ENCODE measurements at regions not wholly inside any gene's neighbourhood (a gene's known extent, or its start where the extent isn't known, plus 50 kb on each side); places are given as distances from the start of the nearest gene placed in this dataset.

DNA sequence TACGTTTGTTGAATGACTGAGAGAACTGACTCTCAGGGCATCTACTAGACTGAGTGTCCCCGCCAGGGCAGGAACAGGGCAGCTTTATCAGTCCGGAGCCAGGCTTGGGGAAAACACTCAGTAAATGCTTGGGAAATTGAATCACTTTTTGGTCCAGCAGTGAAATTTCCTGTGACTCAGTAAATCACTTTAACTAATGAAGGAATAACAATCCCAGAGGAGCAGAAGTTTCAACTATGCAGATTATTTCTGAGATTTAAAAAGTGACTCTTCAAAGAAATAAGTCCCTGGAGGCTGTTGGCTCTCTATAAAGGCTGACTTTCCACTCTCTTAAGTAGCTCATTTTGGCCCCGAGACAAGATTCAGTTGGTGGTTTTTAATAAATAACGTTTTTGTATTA is 101.8 kb downstream of the FOXL1 start (continued):
- TF ChIP-seq ZBTB21 (CRISPR knock-in tag; IDR thresholded peaks at IDR 0.05; ENCODE audit: borderline replicate concordance) (no peak), ZBTB43 (CRISPR knock-in tag; IDR thresholded peaks at IDR 0.05) (no peak), MLX (CRISPR knock-in tag; IDR thresholded peaks at IDR 0.05) (no peak), PRDM15 (CRISPR knock-in tag; IDR thresholded peaks at IDR 0.05) (no peak), NR3C1 (CRISPR knock-in tag; conservative IDR thresholded peaks at IDR 0.05; ENCODE audit: low read depth) (no peak)
- TF ChIP-seq, protein P1, sequence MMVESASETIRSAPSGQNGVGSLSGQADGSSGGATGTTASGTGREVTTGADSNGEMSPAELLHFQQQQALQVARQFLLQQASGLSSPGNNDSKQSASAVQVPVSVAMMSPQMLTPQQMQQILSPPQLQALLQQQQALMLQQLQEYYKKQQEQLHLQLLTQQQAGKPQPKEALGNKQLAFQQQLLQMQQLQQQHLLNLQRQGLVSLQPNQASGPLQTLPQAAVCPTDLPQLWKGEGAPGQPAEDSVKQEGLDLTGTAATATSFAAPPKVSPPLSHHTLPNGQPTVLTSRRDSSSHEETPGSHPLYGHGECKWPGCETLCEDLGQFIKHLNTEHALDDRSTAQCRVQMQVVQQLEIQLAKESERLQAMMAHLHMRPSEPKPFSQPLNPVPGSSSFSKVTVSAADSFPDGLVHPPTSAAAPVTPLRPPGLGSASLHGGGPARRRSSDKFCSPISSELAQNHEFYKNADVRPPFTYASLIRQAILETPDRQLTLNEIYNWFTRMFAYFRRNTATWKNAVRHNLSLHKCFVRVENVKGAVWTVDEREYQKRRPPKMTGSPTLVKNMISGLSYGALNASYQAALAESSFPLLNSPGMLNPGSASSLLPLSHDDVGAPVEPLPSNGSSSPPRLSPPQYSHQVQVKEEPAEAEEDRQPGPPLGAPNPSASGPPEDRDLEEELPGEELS (CRISPR knock-in tag; IDR thresholded peaks at IDR 0.05): no peak
- TF ChIP-seq, protein P2, sequence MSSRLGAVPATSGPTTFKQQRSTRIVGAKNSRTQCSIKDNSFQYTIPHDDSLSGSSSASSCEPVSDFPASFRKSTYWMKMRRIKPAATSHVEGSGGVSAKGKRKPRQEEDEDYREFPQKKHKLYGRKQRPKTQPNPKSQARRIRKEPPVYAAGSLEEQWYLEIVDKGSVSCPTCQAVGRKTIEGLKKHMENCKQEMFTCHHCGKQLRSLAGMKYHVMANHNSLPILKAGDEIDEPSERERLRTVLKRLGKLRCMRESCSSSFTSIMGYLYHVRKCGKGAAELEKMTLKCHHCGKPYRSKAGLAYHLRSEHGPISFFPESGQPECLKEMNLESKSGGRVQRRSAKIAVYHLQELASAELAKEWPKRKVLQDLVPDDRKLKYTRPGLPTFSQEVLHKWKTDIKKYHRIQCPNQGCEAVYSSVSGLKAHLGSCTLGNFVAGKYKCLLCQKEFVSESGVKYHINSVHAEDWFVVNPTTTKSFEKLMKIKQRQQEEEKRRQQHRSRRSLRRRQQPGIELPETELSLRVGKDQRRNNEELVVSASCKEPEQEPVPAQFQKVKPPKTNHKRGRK (CRISPR knock-in tag; IDR thresholded peaks at IDR 0.05; ENCODE audit: borderline replicate concordance): no peak
- TF ChIP-seq, protein P3, sequence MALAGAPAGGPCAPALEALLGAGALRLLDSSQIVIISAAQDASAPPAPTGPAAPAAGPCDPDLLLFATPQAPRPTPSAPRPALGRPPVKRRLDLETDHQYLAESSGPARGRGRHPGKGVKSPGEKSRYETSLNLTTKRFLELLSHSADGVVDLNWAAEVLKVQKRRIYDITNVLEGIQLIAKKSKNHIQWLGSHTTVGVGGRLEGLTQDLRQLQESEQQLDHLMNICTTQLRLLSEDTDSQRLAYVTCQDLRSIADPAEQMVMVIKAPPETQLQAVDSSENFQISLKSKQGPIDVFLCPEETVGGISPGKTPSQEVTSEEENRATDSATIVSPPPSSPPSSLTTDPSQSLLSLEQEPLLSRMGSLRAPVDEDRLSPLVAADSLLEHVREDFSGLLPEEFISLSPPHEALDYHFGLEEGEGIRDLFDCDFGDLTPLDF (CRISPR knock-in tag; IDR thresholded peaks at IDR 0.05): no peak

GRCh38 chr16:86680661-86681030 is 102.3 kb downstream of the FOXL1 start:
- DNase-seq (ENCODE audit: low spot score) (no peak), ATAC-seq (no peak)
- ChIA-PET POLR2A (no interaction called here), CTCF (interaction anchor here (1.5 kb wide), 1 partner anchor 80 kb away, joined by 3 read pairs; no protein-coding TSS in a partner anchor)
- H3K27ac Mint-ChIP-seq: no peak overlapping the region
- no peak overlapping the region for H3K4me3 Mint-ChIP-seq
- H3K9me3 Mint-ChIP-seq: peaks cover 10% of the 10 kb centered on the region
- no peaks in the 10 kb centered on the region for H3K4me1 Mint-ChIP-seq
- TF ChIP-seq CDX4 (CRISPR knock-in tag; IDR thresholded peaks at IDR 0.05; ENCODE audit: borderline replicate concordance) (no peak), TEAD1 (CRISPR knock-in tag; IDR thresholded peaks at IDR 0.05) (no peak), NFATC4 (CRISPR knock-in tag; IDR thresholded peaks at IDR 0.05) (no peak), CBFB (CRISPR knock-in tag; IDR thresholded peaks at IDR 0.05; ENCODE audit: low read depth) (no peak), GTF2I (CRISPR knock-in tag; conservative IDR thresholded peaks at IDR 0.05) (no peak)
- TF ChIP-seq, protein P2 (CRISPR knock-in tag; IDR thresholded peaks at IDR 0.05; ENCODE audit: borderline replicate concordance): no peak
- H3K36me3 Mint-ChIP-seq: peaks cover 7% of the 10 kb centered on the region; the same call in 1 of the 2 replicates
- H3K27me3 Mint-ChIP-seq (ENCODE audit: low read depth): peaks cover 3% of the 10 kb centered on the region; the same call in 1 of the 2 replicates
